CD4-positive, alpha-beta memory T cell (primary cell): ENCODE measurements at regions not wholly inside any gene's neighbourhood (a gene's known extent, or its start where the extent isn't known, plus 50 kb on each side); places are given as distances from the start of the nearest gene placed in this dataset.

Experiments used
- CTCF ChIA-PET: fragments of 350-600 bp; sonication (Branson Sonifier 250); formaldehyde crosslinking; loops from one replicate; lab custom pipeline; 2021; ENCODE audit warnings: inconsistent platforms; ENCODE audit not compliant: partially characterized antibody; lab: Charles Lee
- POLR2A ChIA-PET: fragments of 350-600 bp; sonication (Branson Sonifier 250); formaldehyde crosslinking; loops from one replicate; lab custom pipeline; 2021; ENCODE audit not compliant: partially characterized antibody; lab: Charles Lee
- DNase-seq, 5 donors: peaks; one replicate each; pipeline versions ENCODE4 v3.0.0 to v3.0.0-alpha.2; 2020 to 2022; ENCODE audit warnings: mixed read lengths in 1 of 5
- H3K27ac ChIP-seq: one replicate; pipeline ENCODE4 v1.7.0; 2013; ENCODE audit warnings: low read depth, low read length
- H3K27me3 ChIP-seq: 2 replicates; pipeline ENCODE4 v1.7.0; 2013; ENCODE audit warnings: mild to moderate bottlenecking, low read length, moderate library complexity; ENCODE audit not compliant: insufficient read depth
- H3K36me3 ChIP-seq: 2 replicates; pipeline ENCODE4 v1.7.0; 2013; ENCODE audit warnings: mild to moderate bottlenecking, low read length, moderate library complexity; ENCODE audit not compliant: insufficient read depth
- H3K4me1 ChIP-seq: 2 replicates; pipeline ENCODE4 v1.7.0; 2013; ENCODE audit warnings: mild to moderate bottlenecking, low read length, moderate library complexity; ENCODE audit not compliant: insufficient read depth
- H3K4me3 ChIP-seq, 2 donors: one replicate each; pipeline ENCODE4 v1.7.0; 2013; ENCODE audit warnings: low read length in 2 of 2, mild to moderate bottlenecking in 1 of 2
- H3K9me3 ChIP-seq, 2 donors: one replicate each; pipeline ENCODE4 v1.7.0; 2013; ENCODE audit warnings: low read length in 2 of 2, control low read depth in 1 of 2; ENCODE audit not compliant: control insufficient read depth in 1 of 2
- H3K27ac Mint-ChIP-seq, 7 donors: one replicate each; pipeline ENCODE4 v1.8.0; 2020 to 2021; ENCODE audit warnings: mixed read lengths in 7 of 7, mild to moderate bottlenecking in 6 of 7, inconsistent platforms in 3 of 7, moderate library complexity in 3 of 7
- H3K27me3 Mint-ChIP-seq, 2 donors: one replicate each; pipeline ENCODE4 v1.8.0; 2020 to 2021; ENCODE audit warnings: mixed read lengths in 2 of 2
- H3K36me3 Mint-ChIP-seq, 2 donors: one replicate each; pipeline ENCODE4 v1.8.0; 2020 to 2021; ENCODE audit warnings: mixed read lengths in 2 of 2, inconsistent platforms in 1 of 2, mild to moderate bottlenecking in 1 of 2
- H3K4me1 Mint-ChIP-seq, 4 donors: one replicate each; pipeline ENCODE4 v1.8.0; 2020 to 2021; ENCODE audit warnings: mixed read lengths in 4 of 4, mild to moderate bottlenecking in 1 of 4
- H3K4me3 Mint-ChIP-seq, 8 donors: one replicate each; pipeline ENCODE4 v1.8.0; 2020 to 2021; ENCODE audit warnings: mixed read lengths in 8 of 8, mild to moderate bottlenecking in 7 of 8, moderate library complexity in 6 of 8, inconsistent platforms in 3 of 8
- H3K9me3 Mint-ChIP-seq, 8 donors: one replicate each; pipeline ENCODE4 v1.8.0; 2020 to 2021; ENCODE audit warnings: mixed read lengths in 8 of 8, mild to moderate bottlenecking in 5 of 8, inconsistent platforms in 3 of 8, moderate library complexity in 1 of 8
- intact Hi-C: fragments of 100-400 bp; cut with micrococcal nuclease; formaldehyde crosslinking; loops from one replicate; pipeline ENCODE4 v1.15.1; 2023

DNA sequence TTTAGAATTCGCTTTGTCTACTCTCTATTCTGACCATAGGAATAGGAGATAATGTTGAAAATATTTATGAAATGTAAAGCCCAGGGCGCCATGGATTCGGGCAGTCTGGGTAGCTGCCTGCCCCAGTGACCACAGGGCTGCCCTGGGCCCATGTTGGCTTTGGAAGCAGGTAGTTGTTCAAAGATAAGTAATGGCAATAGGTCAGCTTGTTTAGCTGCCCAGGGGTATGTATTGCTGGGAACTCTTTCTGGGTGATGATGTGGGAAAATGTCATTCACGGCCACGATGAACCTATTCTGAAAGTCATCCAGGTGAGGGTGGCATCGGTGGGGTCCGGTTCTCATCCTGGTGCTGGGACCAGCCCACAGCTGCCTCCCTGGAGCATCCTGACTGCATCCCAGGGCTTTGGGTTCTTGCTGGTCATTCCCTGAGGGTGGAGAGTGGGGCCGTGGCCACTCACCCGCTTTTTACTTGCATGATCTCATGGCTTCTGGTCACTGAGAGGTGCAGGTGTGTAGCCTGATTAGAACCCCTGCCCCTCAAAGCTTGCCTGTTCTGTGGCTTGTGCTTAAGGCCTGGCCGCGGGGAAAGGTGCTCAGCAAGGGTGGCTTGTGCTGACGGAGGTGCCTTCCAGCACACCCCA is 102.8 kb downstream of the ERMARD start:
- no peaks in the 10 kb centered on the region for H3K4me1 Mint-ChIP-seq
- Histone ChIP-seq H3K27me3 (no peaks in the 10 kb centered on the region), H3K36me3 (no peaks in the 10 kb centered on the region), H3K27ac (no peak overlapping the region), H3K4me3 (no peak overlapping the region), H3K9me3 (no peaks in the 10 kb centered on the region), H3K4me1 (no peaks in the 10 kb centered on the region)
- no peak for DNase-seq
- ChIA-PET CTCF (interaction anchor here (0.9 kb wide), 1 partner anchor 23 kb away, joined by 4 read pairs; no protein-coding TSS in a partner anchor), POLR2A (no interaction called here)
- H3K27me3 Mint-ChIP-seq = no peaks in the 10 kb centered on the region
- no peaks in the 10 kb centered on the region for H3K36me3 Mint-ChIP-seq
- intact Hi-C loops = no loop called here
- no peak overlapping the region for H3K4me3 Mint-ChIP-seq
- H3K27ac Mint-ChIP-seq = no peak overlapping the region
- H3K9me3 Mint-ChIP-seq = peaks cover 0 to 11% (median 7%) of the 10 kb centered on the region in 8 donors

- H3K27me3 ChIP-seq = no peaks in the 10 kb centered on the region
- Mint-ChIP-seq H3K4me3 (no peak overlapping the region), H3K4me1 (no peaks in the 10 kb centered on the region), H3K27me3 (no peaks in the 10 kb centered on the region), H3K27ac (peak overlapping the region in 1 of 7 donors; percentile 15), H3K36me3 (no peaks in the 10 kb centered on the region), H3K9me3 (peaks cover 0 to 11% (median 7%) of the 10 kb centered on the region in 8 donors)
- no peaks in the 10 kb centered on the region for H3K36me3 ChIP-seq
- CTCF ChIA-PET = interaction anchor here (0.9 kb wide), 1 partner anchor 22 kb away, joined by 4 read pairs; no protein-coding TSS in a partner anchor
- no peaks in the 10 kb centered on the region for H3K9me3 ChIP-seq
- no peak overlapping the region for H3K27ac ChIP-seq
- H3K4me1 ChIP-seq = no peaks in the 10 kb centered on the region
- no peak overlapping the region for H3K4me3 ChIP-seq
- DNase-seq = no peak
- intact Hi-C loops = no loop called here
- POLR2A ChIA-PET = no interaction called here
Measured at GRCh38 chr6:169853196-169854082, 102.0 kb downstream of the ERMARD start.

GRCh38 chr6:169852504-169853195 is 101.2 kb downstream of the ERMARD start:
- POLR2A ChIA-PET = no interaction called here
- Mint-ChIP-seq H3K36me3 (no peaks in the 10 kb centered on the region), H3K9me3 (peaks cover 0 to 6% (median 4%) of the 10 kb centered on the region in 8 donors), H3K4me1 (no peaks in the 10 kb centered on the region), H3K27ac (no peak overlapping the region), H3K27me3 (peaks cover 0 to 2% of the 10 kb centered on the region in 2 donors), H3K4me3 (no peak overlapping the region)
- H3K36me3 ChIP-seq = no peaks in the 10 kb centered on the region
- CTCF ChIA-PET = no interaction called here
- H3K4me1 ChIP-seq = no peaks in the 10 kb centered on the region
- no peak for DNase-seq
- H3K27me3 ChIP-seq = no peaks in the 10 kb centered on the region
- H3K4me3 ChIP-seq = no peak overlapping the region
- intact Hi-C loops = no loop called here
- H3K9me3 ChIP-seq = no peaks in the 10 kb centered on the region
- H3K27ac ChIP-seq = no peak overlapping the region

GRCh38 chr6:169851641-169852503 is 100.5 kb downstream of the ERMARD start:
- Mint-ChIP-seq H3K4me1 (no peaks in the 10 kb centered on the region), H3K9me3 (peaks cover 0 to 6% (median 0%) of the 10 kb centered on the region in 8 donors), H3K36me3 (no peaks in the 10 kb centered on the region), H3K27me3 (peaks cover 2% of the 10 kb centered on the region in 2 donors), H3K27ac (no peak overlapping the region), H3K4me3 (no peak overlapping the region)
- POLR2A ChIA-PET = no interaction called here
- no peak overlapping the region for H3K27ac ChIP-seq
- no peaks in the 10 kb centered on the region for H3K9me3 ChIP-seq
- H3K4me3 ChIP-seq = no peak overlapping the region
- no peak for DNase-seq
- intact Hi-C loops = no loop called here
- H3K36me3 ChIP-seq = no peaks in the 10 kb centered on the region
- no peaks in the 10 kb centered on the region for H3K27me3 ChIP-seq
- CTCF ChIA-PET = interaction anchor here (1.2 kb wide), 1 partner anchor 20 kb away, joined by 3 read pairs; no protein-coding TSS in a partner anchor
- H3K4me1 ChIP-seq = no peaks in the 10 kb centered on the region

DNA sequence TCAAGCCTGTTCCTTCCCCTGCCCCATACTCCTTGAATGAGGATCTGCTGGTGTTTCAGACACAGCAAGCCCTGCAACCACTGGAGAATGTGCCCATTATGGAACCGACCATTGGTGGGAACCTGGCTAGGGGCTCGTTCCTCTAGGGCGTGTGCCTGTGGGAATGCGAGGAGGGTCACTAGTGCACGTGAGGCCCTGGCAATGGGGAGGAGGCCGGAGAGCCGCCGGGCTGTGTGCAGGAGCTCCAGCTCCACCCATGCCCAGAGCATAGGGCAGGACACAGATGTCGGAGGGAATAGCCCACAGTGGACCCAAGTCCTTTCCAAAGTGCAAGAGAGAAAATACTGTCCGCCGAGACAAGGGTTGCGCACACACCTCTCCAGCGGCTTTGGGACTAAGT is 99.3 kb downstream of the ERMARD start:
- H3K4me3 Mint-ChIP-seq = no peak overlapping the region
- peaks cover 0 to 2% (median 0%) of the 10 kb centered on the region in 8 donors for H3K9me3 Mint-ChIP-seq
- ChIA-PET POLR2A (no interaction called here), CTCF (interaction anchor here (1.2 kb wide), 1 partner anchor 19 kb away, joined by 3 read pairs; no protein-coding TSS in a partner anchor)
- no peak overlapping the region for H3K27ac ChIP-seq
- H3K27me3 ChIP-seq = no peaks in the 10 kb centered on the region
- no peaks in the 10 kb centered on the region for H3K36me3 ChIP-seq
- peaks cover 2% of the 10 kb centered on the region in 2 donors for H3K27me3 Mint-ChIP-seq
- intact Hi-C loops = no loop called here
- no peak for DNase-seq
- no peaks in the 10 kb centered on the region for H3K4me1 ChIP-seq
- no peak overlapping the region for H3K4me3 ChIP-seq
- H3K9me3 ChIP-seq = no peaks in the 10 kb centered on the region
- H3K27ac Mint-ChIP-seq = no peak overlapping the region
- H3K4me1 Mint-ChIP-seq = no peaks in the 10 kb centered on the region
- no peaks in the 10 kb centered on the region for H3K36me3 Mint-ChIP-seq

GRCh38 chr6:169850154-169850553 is 98.7 kb downstream of the ERMARD start:
- Histone ChIP-seq H3K4me1 (no peaks in the 10 kb centered on the region), H3K27me3 (no peaks in the 10 kb centered on the region), H3K36me3 (no peaks in the 10 kb centered on the region), H3K9me3 (no peaks in the 10 kb centered on the region), H3K4me3 (no peak overlapping the region), H3K27ac (no peak overlapping the region)
- no peak overlapping the region for H3K27ac Mint-ChIP-seq
- H3K36me3 Mint-ChIP-seq = no peaks in the 10 kb centered on the region
- POLR2A ChIA-PET = no interaction called here
- H3K27me3 Mint-ChIP-seq = peaks cover 2% of the 10 kb centered on the region in 2 donors
- CTCF ChIA-PET = no interaction called here
- intact Hi-C loops = no loop called here
- H3K4me3 Mint-ChIP-seq = no peak overlapping the region
- DNase-seq = no peak
- H3K4me1 Mint-ChIP-seq = no peaks in the 10 kb centered on the region
- H3K9me3 Mint-ChIP-seq = peaks cover 0 to 2% (median 0%) of the 10 kb centered on the region in 8 donors
